SKM-1 (cell line): ENCODE measurements at regions not wholly inside any gene's neighbourhood (a gene's known extent, or its start where the extent isn't known, plus 50 kb on each side); places are given as distances from the start of the nearest gene placed in this dataset.

Experiments
- DNase-seq: peaks from one replicate; lab custom pipeline; 2025; ENCODE audit not compliant: unreplicated experiment; lab: John Stamatoyannopoulos, UW

DNA sequence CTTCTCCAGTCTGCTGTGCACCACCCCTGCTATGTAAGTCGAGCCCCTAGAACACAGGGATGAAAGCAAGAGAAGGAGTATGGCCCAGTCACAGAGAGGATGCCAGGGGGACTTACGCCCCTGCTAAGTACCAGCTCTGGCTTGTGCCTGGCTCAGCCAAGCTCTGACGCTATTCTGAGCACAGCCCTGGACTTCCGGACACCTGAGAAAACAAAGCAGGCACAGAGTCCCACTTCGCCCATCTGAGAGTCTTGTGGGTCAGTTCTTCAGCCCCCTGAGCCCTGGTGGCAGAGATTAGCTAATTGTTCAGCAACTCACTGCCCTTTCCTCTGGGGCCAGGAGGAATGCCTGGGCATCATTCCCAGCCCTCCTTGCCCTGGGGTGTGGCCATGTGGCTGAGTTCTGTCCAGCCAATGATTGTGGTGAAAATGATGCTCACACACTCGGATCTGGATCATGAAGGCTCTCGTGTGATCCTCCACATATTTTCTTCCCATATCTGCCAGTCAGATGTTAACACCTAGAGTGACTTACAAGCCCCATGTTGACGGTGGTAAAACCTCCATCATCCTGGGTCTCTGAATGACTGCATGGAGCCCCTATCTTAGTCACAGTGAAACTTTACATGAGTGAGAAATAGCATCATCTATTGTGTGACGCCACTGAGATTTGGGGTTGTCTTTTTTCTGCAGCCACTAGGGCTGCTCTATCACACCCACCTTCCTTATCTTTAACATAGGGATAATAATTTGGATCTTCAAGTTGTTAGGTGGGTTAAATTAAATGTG lies 105.7 kb downstream of the TPRA1 start:
- DNase-seq, result no peak

- no peak for DNase-seq
Observed at GRCh38 chr3:127483902-127484591, 106.5 kb downstream of the TPRA1 start.

DNA sequence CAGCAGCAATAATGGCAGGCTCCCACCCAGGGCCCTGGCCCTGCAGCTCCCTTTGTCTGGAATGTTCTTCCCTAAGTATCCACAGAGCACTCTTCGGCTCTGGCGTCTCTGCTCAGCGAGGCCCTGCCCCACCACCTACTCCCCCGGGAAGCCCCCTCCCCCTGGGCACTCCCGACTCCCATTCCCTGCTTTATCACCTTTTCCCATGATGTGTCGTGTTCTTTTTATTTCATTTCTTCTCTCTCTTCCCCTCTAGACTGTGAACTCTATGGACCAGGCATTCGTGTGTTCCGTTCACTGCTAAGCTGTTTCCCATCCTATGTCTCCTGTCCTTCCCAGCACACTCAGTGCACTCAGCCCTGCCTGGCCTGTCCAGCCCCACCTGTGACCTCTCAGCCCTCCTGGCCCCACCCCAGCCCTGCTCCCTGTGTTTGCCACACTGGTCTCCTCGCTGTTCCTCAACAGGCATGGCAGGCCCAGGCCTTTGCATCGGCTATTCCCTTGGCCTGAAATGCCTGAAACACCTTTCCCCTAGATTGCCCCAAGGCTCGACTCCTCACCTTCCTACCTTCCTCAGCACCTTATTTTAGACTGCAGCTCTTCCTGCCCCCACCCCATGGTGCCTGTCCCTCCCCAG lies 107.4 kb downstream of the TPRA1 start:
- DNase-seq, result no peak

GRCh38 chr3:127482216-127483004 lies 108.1 kb downstream of the TPRA1 start:
- DNase-seq, result no peak

DNA sequence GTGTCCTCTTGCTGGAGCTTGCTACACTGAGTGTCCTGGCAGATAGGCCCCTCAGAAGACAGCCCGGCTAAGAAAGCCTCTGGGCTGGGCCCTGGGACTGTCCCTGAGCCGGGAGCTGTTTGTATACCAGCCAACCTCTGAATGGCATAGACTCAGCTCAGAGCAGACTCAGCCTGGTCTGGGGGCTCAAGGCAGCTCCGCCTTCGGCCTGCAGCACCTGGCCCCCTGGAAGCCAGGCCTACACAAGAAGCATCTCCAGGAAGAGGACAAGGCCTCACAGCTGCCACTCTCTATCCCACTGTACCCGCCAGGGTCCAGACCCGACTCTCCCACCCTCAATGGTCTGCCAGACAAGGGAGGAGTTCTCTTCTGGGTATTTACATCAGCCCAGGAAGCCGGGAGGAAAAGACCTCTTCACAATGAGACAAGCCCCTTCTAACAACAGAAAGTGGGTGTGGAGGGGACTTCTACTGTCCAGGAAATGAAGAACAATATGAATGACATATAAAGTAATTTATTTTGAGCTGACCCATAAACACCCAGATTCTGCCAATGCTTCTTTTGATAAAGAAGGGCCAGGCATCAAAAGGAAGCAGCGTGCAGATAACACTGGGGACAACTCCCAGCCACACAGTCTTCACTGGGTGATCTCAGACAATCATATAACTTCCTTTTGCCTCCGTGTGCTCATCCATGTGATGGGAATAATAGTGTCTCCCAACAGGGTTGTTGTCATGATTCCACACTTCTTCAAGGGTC lies 110.2 kb downstream of the TPRA1 start:
- DNase-seq, result no peak

- DNase-seq, result no peak
Observed at GRCh38 chr3:127479449-127479848, 111.1 kb downstream of the TPRA1 start.

GRCh38 chr3:127478922-127479321 lies 111.6 kb downstream of the TPRA1 start:
- DNase-seq, result no peak

GRCh38 chr3:127477396-127477795 lies 113.1 kb downstream of the TPRA1 start:
- no peak for DNase-seq

GRCh38 chr3:127476936-127477335 lies 113.6 kb downstream of the TPRA1 start:
- DNase-seq, result no peak

GRCh38 chr3:127475975-127476705 lies 114.4 kb downstream of the TPRA1 start:
- no peak for DNase-seq

GRCh38 chr3:127475391-127475790 lies 115.1 kb downstream of the TPRA1 start:
- no peak for DNase-seq

- no peak for DNase-seq
Observed at GRCh38 chr3:127473244-127474024, 117.1 kb downstream of the TPRA1 start.

- no peak for DNase-seq
Observed at GRCh38 chr3:127472506-127472905, 118.0 kb downstream of the TPRA1 start.

GRCh38 chr3:127471142-127471541 lies 119.4 kb downstream of the TPRA1 start:
- DNase-seq, result no peak

GRCh38 chr3:127469760-127470159 lies 120.8 kb downstream of the TPRA1 start:
- DNase-seq, result no peak

DNA sequence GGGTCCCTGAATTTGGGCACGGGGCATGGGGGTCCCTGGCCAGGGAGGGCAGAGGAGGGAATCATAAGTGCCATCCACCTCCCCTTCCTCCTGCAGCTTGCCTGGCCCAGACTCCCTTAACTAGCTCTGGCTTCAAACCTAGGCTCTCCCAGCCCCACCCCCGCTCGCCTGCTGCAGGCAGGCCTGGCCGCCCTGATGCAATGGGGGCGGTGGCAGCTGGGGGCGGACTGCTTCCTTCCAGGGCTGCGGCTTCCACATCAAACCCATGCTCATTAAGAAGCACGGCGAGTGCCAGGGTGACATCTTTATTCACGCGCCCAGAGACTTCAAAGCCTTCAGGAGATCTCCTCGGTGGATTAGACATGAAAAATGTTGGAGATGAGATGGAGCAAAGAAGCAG lies 123.1 kb downstream of the TPRA1 start:
- DNase-seq, result no peak

GRCh38 chr3:127464642-127465041 lies 125.9 kb downstream of the TPRA1 start:
- DNase-seq, result no peak

- DNase-seq, result no peak
Observed at GRCh38 chr3:127462111-127462655, 128.3 kb downstream of the TPRA1 start.
